ENCODE measurements at regions not wholly inside any gene's neighbourhood (a gene's known extent, or its start where the extent isn't known, plus 50 kb on each side); places are given as distances from the start of the nearest gene placed in this dataset.

GRCh38 chr11:45551191-45551713 lies 114.2 kb downstream of the CHST1 start:
- POLR2A ChIA-PET: no interaction called here
- TF ChIP-seq FOXM1 (IDR thresholded peaks at IDR 0.05; ENCODE audit: borderline replicate concordance) (no peak), SP1 (IDR thresholded peaks at IDR 0.05) (no peak), PKNOX1 (IDR thresholded peaks at IDR 0.05) (no peak), LEF1 (IDR thresholded peaks at IDR 0.05; ENCODE audit: borderline replicate concordance) (no peak), SUZ12 (IDR thresholded peaks at IDR 0.05) (no peak), L3MBTL2 (conservative IDR thresholded peaks at IDR 0.05) (no peak), ELF4 (IDR thresholded peaks at IDR 0.05) (no peak), ZNF384 (IDR thresholded peaks at IDR 0.05) (no peak), BHLHE40 (IDR thresholded peaks at IDR 0.05; ENCODE audit: borderline replicate concordance) (no peak), FOXK2 (IDR thresholded peaks at IDR 0.05) (no peak), NFRKB (IDR thresholded peaks at IDR 0.05) (no peak), CTBP1 (IDR thresholded peaks at IDR 0.05; ENCODE audit: borderline replicate concordance) (no peak), TARDBP (IDR thresholded peaks at IDR 0.05) (no peak), ARNT (IDR thresholded peaks at IDR 0.05) (no peak), FOXA1 (IDR thresholded peaks at IDR 0.05) (no peak), HDGF (IDR thresholded peaks at IDR 0.05; ENCODE audit: borderline replicate concordance) (no peak)
- CTCF ChIA-PET: no interaction called here
- DNase-seq (ENCODE audit: extremely low spot score): no peak

GRCh38 chr11:45549257-45549656 lies 116.2 kb downstream of the CHST1 start:
- CTCF ChIA-PET: no interaction called here
- DNase-seq (ENCODE audit: extremely low spot score): no peak
- POLR2A ChIA-PET: no interaction called here
- TF ChIP-seq ZNF384 (IDR thresholded peaks at IDR 0.05): no peak
- no peak for TF ChIP-seq TARDBP (IDR thresholded peaks at IDR 0.05)
- no peak for TF ChIP-seq PKNOX1 (IDR thresholded peaks at IDR 0.05)
- no peak for TF ChIP-seq SP1 (IDR thresholded peaks at IDR 0.05)
- no peak for TF ChIP-seq ARNT (IDR thresholded peaks at IDR 0.05)
- TF ChIP-seq FOXA1 (IDR thresholded peaks at IDR 0.05): no peak
- no peak for TF ChIP-seq FOXK2 (IDR thresholded peaks at IDR 0.05)
- no peak for TF ChIP-seq FOXM1 (IDR thresholded peaks at IDR 0.05; ENCODE audit: borderline replicate concordance)
- no peak for TF ChIP-seq BHLHE40 (IDR thresholded peaks at IDR 0.05; ENCODE audit: borderline replicate concordance)
- no peak for TF ChIP-seq CTBP1 (IDR thresholded peaks at IDR 0.05; ENCODE audit: borderline replicate concordance)
- no peak for TF ChIP-seq L3MBTL2 (conservative IDR thresholded peaks at IDR 0.05)
- no peak for TF ChIP-seq NFRKB (IDR thresholded peaks at IDR 0.05)
- no peak for TF ChIP-seq LEF1 (IDR thresholded peaks at IDR 0.05; ENCODE audit: borderline replicate concordance)
- no peak for TF ChIP-seq SUZ12 (IDR thresholded peaks at IDR 0.05)
- TF ChIP-seq HDGF (IDR thresholded peaks at IDR 0.05; ENCODE audit: borderline replicate concordance): no peak

GRCh38 chr11:45546366-45546765 lies 119.1 kb downstream of the CHST1 start:
- DNase-seq (ENCODE audit: extremely low spot score): no peak
- POLR2A ChIA-PET: no interaction called here
- CTCF ChIA-PET: no interaction called here

GRCh38 chr11:45544826-45545225 lies 120.6 kb downstream of the CHST1 start:
- no peak for DNase-seq (ENCODE audit: extremely low spot score)
- ChIA-PET POLR2A (no interaction called here), CTCF (interaction anchor here (0.6 kb wide), 1 partner anchor 138 kb away, joined by 4 read pairs; no protein-coding TSS in a partner anchor)
- TF ChIP-seq NFRKB (IDR thresholded peaks at IDR 0.05) (no peak), ARNT (IDR thresholded peaks at IDR 0.05) (no peak), SP1 (IDR thresholded peaks at IDR 0.05) (no peak), TARDBP (IDR thresholded peaks at IDR 0.05) (no peak), HDGF (IDR thresholded peaks at IDR 0.05; ENCODE audit: borderline replicate concordance) (no peak), SUZ12 (IDR thresholded peaks at IDR 0.05) (no peak), ZNF384 (IDR thresholded peaks at IDR 0.05) (no peak), L3MBTL2 (conservative IDR thresholded peaks at IDR 0.05) (no peak), LEF1 (IDR thresholded peaks at IDR 0.05; ENCODE audit: borderline replicate concordance) (no peak), FOXM1 (IDR thresholded peaks at IDR 0.05; ENCODE audit: borderline replicate concordance) (no peak), FOXA1 (IDR thresholded peaks at IDR 0.05) (no peak), ELF4 (IDR thresholded peaks at IDR 0.05) (no peak), CTBP1 (IDR thresholded peaks at IDR 0.05; ENCODE audit: borderline replicate concordance) (no peak), FOXK2 (IDR thresholded peaks at IDR 0.05) (no peak), BHLHE40 (IDR thresholded peaks at IDR 0.05; ENCODE audit: borderline replicate concordance) (no peak), PKNOX1 (IDR thresholded peaks at IDR 0.05) (no peak)

More at GRCh38 chr11:45546366-45546765, 119.1 kb downstream of the CHST1 start:
- no peak for TF ChIP-seq SP1 (IDR thresholded peaks at IDR 0.05)
- no peak for TF ChIP-seq NFRKB (IDR thresholded peaks at IDR 0.05)
- TF ChIP-seq TARDBP (IDR thresholded peaks at IDR 0.05): no peak
- TF ChIP-seq CTBP1 (IDR thresholded peaks at IDR 0.05; ENCODE audit: borderline replicate concordance): no peak
- TF ChIP-seq FOXK2 (IDR thresholded peaks at IDR 0.05): no peak
- TF ChIP-seq L3MBTL2 (conservative IDR thresholded peaks at IDR 0.05): no peak
- no peak for TF ChIP-seq LEF1 (IDR thresholded peaks at IDR 0.05; ENCODE audit: borderline replicate concordance)
- TF ChIP-seq ARNT (IDR thresholded peaks at IDR 0.05): no peak
- TF ChIP-seq ELF4 (IDR thresholded peaks at IDR 0.05): no peak
- TF ChIP-seq FOXA1 (IDR thresholded peaks at IDR 0.05): no peak
- no peak for TF ChIP-seq ZNF384 (IDR thresholded peaks at IDR 0.05)
- no peak for TF ChIP-seq HDGF (IDR thresholded peaks at IDR 0.05; ENCODE audit: borderline replicate concordance)
- no peak for TF ChIP-seq BHLHE40 (IDR thresholded peaks at IDR 0.05; ENCODE audit: borderline replicate concordance)
- TF ChIP-seq SUZ12 (IDR thresholded peaks at IDR 0.05): no peak
- TF ChIP-seq FOXM1 (IDR thresholded peaks at IDR 0.05; ENCODE audit: borderline replicate concordance): no peak

GRCh38 chr11:45543808-45544422 lies 121.5 kb downstream of the CHST1 start:
- TF ChIP-seq L3MBTL2 (conservative IDR thresholded peaks at IDR 0.05) (0 out of 2 replicates have a peak, but pooled peaks have one; percentile 12), ARNT (IDR thresholded peaks at IDR 0.05) (no peak)
- POLR2A ChIA-PET: no interaction called here
- peak; percentile 28 for DNase-seq (ENCODE audit: extremely low spot score)
- CTCF ChIA-PET: no interaction called here
